GM19193 (cell line): ENCODE measurements at regions not wholly inside any gene's neighbourhood (a gene's known extent, or its start where the extent isn't known, plus 50 kb on each side); places are given as distances from the start of the nearest gene placed in this dataset.

Experiments used
- POLR2A ChIP-seq: IDR thresholded peaks from 4 replicates; pipeline ENCODE4 v1.6.1; 2011; ENCODE audit not compliant: insufficient read depth, insufficient read length; ENCODE audit errors: extremely low read depth

GRCh38 chr14:34171431-34172172 lies 220.7 kb upstream of the EGLN3 start:
- no peak for TF ChIP-seq POLR2A

GRCh38 chr14:34170882-34171281 lies 220.0 kb upstream of the EGLN3 start:
- no peak for TF ChIP-seq POLR2A

- no peak for TF ChIP-seq POLR2A
These were observed 218.7 kb upstream of the EGLN3 start for GRCh38 chr14:34169561-34169960.

GRCh38 chr14:34168656-34169055 lies 217.8 kb upstream of the EGLN3 start:
- TF ChIP-seq POLR2A: no peak

- no peak for TF ChIP-seq POLR2A
These were observed 215.0 kb upstream of the EGLN3 start for GRCh38 chr14:34165847-34166350.

- TF ChIP-seq POLR2A: no peak
These were observed 213.4 kb upstream of the EGLN3 start for GRCh38 chr14:34164162-34164864.

- TF ChIP-seq POLR2A: no peak
These were observed 210.6 kb upstream of the EGLN3 start for GRCh38 chr14:34161351-34162082.

GRCh38 chr14:34160619-34161018 lies 209.7 kb upstream of the EGLN3 start:
- TF ChIP-seq POLR2A: no peak

- TF ChIP-seq POLR2A: no peak
These were observed 206.8 kb upstream of the EGLN3 start for GRCh38 chr14:34157651-34158050.

GRCh38 chr14:34147461-34147860 lies 196.6 kb upstream of the EGLN3 start:
- TF ChIP-seq POLR2A: no peak

GRCh38 chr14:34138175-34138574 lies 187.3 kb upstream of the EGLN3 start:
- no peak for TF ChIP-seq POLR2A

- no peak for TF ChIP-seq POLR2A
These were observed 186.3 kb upstream of the EGLN3 start for GRCh38 chr14:34137001-34137745.

GRCh38 chr14:34135492-34135891 lies 184.6 kb upstream of the EGLN3 start:
- no peak for TF ChIP-seq POLR2A

GRCh38 chr14:34134484-34134883 lies 183.6 kb upstream of the EGLN3 start:
- no peak for TF ChIP-seq POLR2A

- TF ChIP-seq POLR2A: no peak
These were observed 179.2 kb upstream of the EGLN3 start for GRCh38 chr14:34129927-34130552.

- TF ChIP-seq POLR2A: no peak
These were observed 177.8 kb upstream of the EGLN3 start for GRCh38 chr14:34128665-34129064.
